ENCODE measurements at regions not wholly inside any gene's neighbourhood (a gene's known extent, or its start where the extent isn't known, plus 50 kb on each side); places are given as distances from the start of the nearest gene placed in this dataset.

DNA sequence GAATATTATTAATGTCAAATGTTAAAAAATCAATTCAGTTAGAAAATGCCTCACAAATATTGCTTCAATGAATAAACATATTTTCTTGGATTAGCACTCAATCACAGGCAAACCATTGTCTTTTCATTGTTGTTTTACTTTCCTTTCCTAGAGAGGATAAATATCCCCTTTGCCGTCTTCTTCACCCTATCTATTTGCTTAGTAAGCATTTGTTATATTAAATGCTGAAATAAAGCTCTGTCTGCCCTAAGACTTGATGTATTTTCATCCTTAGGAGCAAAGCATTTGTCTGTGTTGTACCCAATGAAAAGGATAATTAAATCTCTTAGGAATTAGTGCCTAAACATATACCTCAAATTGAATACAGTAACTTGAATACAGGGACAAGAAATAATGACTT lies 1071.2 kb upstream of the GYPC start:
- CTCF ChIA-PET: no interaction called here
- Histone ChIP-seq H3K27me3 (ENCODE audit: low read length) (no peaks in the 10 kb centered on the region), H3K79me2 (ENCODE audit: low read length) (no peaks in the 10 kb centered on the region), H3K9me3 (ENCODE audit: low read length) (0 out of 2 replicates have a peak, but pooled peaks cover 4% of the 10 kb centered on the region), H3K27ac (ENCODE audit: low read length) (no peak overlapping the region), H2AFZ (ENCODE audit: low read length) (no peak overlapping the region), H3K4me3 (ENCODE audit: low read length) (no peak overlapping the region), H3K36me3 (ENCODE audit: low read depth, low read length) (no peaks in the 10 kb centered on the region), H3K4me1 (ENCODE audit: insufficient read depth, low read length) (no peaks in the 10 kb centered on the region), H3F3A (ENCODE audit: low read length, unreplicated experiment) (no peaks in the 10 kb centered on the region), H3K4me2 (ENCODE audit: low read length) (no peak overlapping the region), H3K9ac (ENCODE audit: low read length) (no peak overlapping the region), H4K20me1 (ENCODE audit: low read length) (no peaks in the 10 kb centered on the region), H3K9me2 (replicated peaks; ENCODE audit: low read length) (no peaks in the 10 kb centered on the region)
- no peak for DNase-seq
- no TSS peak for BruUV-seq (replicated peaks)
- intact Hi-C loops (cut with micrococcal nuclease): no loop called here
- POLR2A ChIA-PET (ENCODE audit: unreplicated experiment): no interaction called here
- ATAC-seq: no peak
- TF ChIP-seq, protein P1, sequence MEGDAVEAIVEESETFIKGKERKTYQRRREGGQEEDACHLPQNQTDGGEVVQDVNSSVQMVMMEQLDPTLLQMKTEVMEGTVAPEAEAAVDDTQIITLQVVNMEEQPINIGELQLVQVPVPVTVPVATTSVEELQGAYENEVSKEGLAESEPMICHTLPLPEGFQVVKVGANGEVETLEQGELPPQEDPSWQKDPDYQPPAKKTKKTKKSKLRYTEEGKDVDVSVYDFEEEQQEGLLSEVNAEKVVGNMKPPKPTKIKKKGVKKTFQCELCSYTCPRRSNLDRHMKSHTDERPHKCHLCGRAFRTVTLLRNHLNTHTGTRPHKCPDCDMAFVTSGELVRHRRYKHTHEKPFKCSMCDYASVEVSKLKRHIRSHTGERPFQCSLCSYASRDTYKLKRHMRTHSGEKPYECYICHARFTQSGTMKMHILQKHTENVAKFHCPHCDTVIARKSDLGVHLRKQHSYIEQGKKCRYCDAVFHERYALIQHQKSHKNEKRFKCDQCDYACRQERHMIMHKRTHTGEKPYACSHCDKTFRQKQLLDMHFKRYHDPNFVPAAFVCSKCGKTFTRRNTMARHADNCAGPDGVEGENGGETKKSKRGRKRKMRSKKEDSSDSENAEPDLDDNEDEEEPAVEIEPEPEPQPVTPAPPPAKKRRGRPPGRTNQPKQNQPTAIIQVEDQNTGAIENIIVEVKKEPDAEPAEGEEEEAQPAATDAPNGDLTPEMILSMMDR (conservative IDR thresholded peaks at IDR 0.05; ENCODE audit: low read depth, low read length): no peak
- TF ChIP-seq EZH2 (IDR thresholded peaks at IDR 0.05; ENCODE audit: low read length, unreplicated experiment): no peak
- TF ChIP-seq EZH2phosphoT487 (IDR thresholded peaks at IDR 0.05; ENCODE audit: borderline replicate concordance, low read length): no peak

DNA sequence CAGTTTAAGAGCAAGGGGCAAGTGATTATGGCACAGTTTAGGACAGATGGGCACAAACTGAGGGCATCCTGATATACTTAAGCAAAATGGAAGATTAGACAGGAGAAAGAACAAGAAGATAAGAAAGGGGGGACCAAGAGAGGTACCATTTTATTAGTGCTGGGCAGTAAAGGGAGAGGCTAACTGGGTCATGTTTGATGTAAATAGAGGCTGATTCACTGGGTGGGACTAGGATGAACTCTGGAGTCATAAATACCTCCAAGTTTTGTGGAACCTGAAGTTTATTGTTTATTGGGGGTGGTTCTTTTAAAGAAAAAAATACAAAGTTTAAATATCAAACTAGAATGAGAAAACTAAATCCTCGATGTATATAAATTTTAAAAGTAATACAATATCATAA lies 1067.2 kb upstream of the GYPC start:
- Histone ChIP-seq H2AFZ (ENCODE audit: low read length) (no peak overlapping the region), H3K4me1 (ENCODE audit: insufficient read depth, low read length) (no peaks in the 10 kb centered on the region), H3K27me3 (ENCODE audit: low read length) (no peaks in the 10 kb centered on the region), H3F3A (ENCODE audit: low read length, unreplicated experiment) (no peaks in the 10 kb centered on the region), H3K4me2 (ENCODE audit: low read length) (no peak overlapping the region), H3K36me3 (ENCODE audit: low read depth, low read length) (no peaks in the 10 kb centered on the region), H3K4me3 (ENCODE audit: low read length) (no peak overlapping the region), H3K9me3 (ENCODE audit: low read length) (0 out of 2 replicates have a peak, but pooled peaks cover 4% of the 10 kb centered on the region), H4K20me1 (ENCODE audit: low read length) (no peaks in the 10 kb centered on the region), H3K27ac (ENCODE audit: low read length) (no peak overlapping the region), H3K79me2 (ENCODE audit: low read length) (no peaks in the 10 kb centered on the region), H3K9me2 (replicated peaks; ENCODE audit: low read length) (no peaks in the 10 kb centered on the region), H3K9ac (ENCODE audit: low read length) (no peak overlapping the region)
- ATAC-seq: no peak
- BruUV-seq (replicated peaks): no TSS peak
- ChIA-PET CTCF (no interaction called here), POLR2A (ENCODE audit: unreplicated experiment) (no interaction called here)
- DNase-seq: no peak
- no peak for TF ChIP-seq EZH2 (IDR thresholded peaks at IDR 0.05; ENCODE audit: low read length, unreplicated experiment)
- intact Hi-C loops (cut with micrococcal nuclease): no loop called here

DNA sequence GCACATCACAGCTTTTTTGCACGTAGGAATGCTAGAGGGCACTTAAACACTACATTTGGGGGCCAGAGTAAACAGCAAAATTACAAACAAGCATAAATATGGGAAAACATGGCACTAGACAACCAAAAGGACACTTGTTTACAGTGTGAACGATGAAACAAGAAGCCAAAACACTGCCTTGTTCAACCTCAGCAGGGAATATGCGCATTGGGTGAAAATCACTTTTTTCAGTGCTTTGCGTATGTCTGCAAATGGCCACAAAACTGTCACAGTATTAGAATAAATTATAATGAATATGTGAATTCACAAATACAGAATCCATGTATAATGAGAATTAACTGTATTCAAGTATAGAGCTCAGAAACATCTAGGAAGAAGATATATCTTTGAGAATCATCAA lies 1064.0 kb upstream of the GYPC start:
- intact Hi-C loops (cut with micrococcal nuclease): no loop called here
- CTCF ChIA-PET: no interaction called here
- no peaks in the 10 kb centered on the region for H4K20me1 ChIP-seq (ENCODE audit: low read length)
- no peak overlapping the region for H2AFZ ChIP-seq (ENCODE audit: low read length)
- H3K4me1 ChIP-seq (ENCODE audit: insufficient read depth, low read length): no peaks in the 10 kb centered on the region
- no peak for ATAC-seq
- POLR2A ChIA-PET (ENCODE audit: unreplicated experiment): no interaction called here
- no peaks in the 10 kb centered on the region for H3K9me2 ChIP-seq (replicated peaks; ENCODE audit: low read length)
- H3K79me2 ChIP-seq (ENCODE audit: low read length): no peaks in the 10 kb centered on the region
- no peaks in the 10 kb centered on the region for H3K9me3 ChIP-seq (ENCODE audit: low read length)
- TF ChIP-seq EZH2phosphoT487 (IDR thresholded peaks at IDR 0.05; ENCODE audit: borderline replicate concordance, low read length): no peak
- TF ChIP-seq, protein P1 (conservative IDR thresholded peaks at IDR 0.05; ENCODE audit: low read depth, low read length): no peak
- BruUV-seq (replicated peaks): no TSS peak
- H3K4me2 ChIP-seq (ENCODE audit: low read length): no peak overlapping the region
- no peaks in the 10 kb centered on the region for H3K27me3 ChIP-seq (ENCODE audit: low read length)
- no peak for DNase-seq
- no peak overlapping the region for H3K9ac ChIP-seq (ENCODE audit: low read length)
- H3K27ac ChIP-seq (ENCODE audit: low read length): no peak overlapping the region
- H3K4me3 ChIP-seq (ENCODE audit: low read length): no peak overlapping the region
- no peaks in the 10 kb centered on the region for H3F3A ChIP-seq (ENCODE audit: low read length, unreplicated experiment)
- no peaks in the 10 kb centered on the region for H3K36me3 ChIP-seq (ENCODE audit: low read depth, low read length)
